ENCODE measurements at regions not wholly inside any gene's neighbourhood (a gene's known extent, or its start where the extent isn't known, plus 50 kb on each side); places are given as distances from the start of the nearest gene placed in this dataset.

DNA sequence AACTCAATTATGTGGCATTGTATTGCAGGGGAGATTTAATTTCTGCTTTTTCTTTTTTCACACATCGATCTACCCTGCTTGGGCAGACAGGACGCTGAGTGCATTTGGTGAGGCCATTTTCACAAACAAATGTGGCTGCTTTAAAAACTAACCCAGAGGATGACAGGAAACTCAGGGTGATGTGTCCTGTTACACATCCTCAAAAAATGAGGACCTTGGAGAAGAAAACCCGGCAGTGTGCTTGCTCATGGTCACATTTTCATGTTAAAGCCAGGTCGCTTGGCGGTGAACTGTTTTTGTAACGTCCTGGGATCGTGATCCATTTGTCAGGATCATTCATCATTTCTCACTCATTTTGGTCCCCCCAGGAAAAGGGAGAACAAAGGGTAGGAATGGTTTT, 478.3 kb upstream of the ADAMTS16 start:
- peak; percentile 13 for DNase-seq

GRCh38 chr5:4662756-4663155, 477.4 kb upstream of the ADAMTS16 start:
- peak; percentile 60 for DNase-seq

GRCh38 chr5:4665911-4666310, 474.2 kb upstream of the ADAMTS16 start:
- peak; percentile 78 for DNase-seq

DNA sequence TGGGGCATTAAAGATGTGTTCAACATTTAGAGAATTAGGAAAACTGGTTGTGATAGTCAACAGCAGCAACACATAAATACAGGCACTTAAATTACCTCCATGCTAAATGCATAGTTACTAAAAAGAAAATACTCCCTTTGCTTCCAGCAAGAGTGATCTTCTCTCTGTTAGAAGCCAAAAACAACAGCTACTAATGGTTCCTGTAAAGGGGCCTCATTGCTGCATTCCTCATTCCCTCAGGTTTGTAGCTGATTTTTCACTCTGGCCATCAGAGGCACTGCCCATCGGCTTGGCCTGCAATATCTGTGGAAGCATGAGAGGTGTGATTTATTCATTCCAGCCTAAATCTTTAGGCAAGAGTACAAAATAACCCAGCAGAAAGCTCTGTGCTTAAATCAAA, 466.0 kb upstream of the ADAMTS16 start:
- DNase-seq: peak; percentile 19

- no peak for DNase-seq
These were observed 463.2 kb upstream of the ADAMTS16 start for GRCh38 chr5:4676934-4677333.

DNA sequence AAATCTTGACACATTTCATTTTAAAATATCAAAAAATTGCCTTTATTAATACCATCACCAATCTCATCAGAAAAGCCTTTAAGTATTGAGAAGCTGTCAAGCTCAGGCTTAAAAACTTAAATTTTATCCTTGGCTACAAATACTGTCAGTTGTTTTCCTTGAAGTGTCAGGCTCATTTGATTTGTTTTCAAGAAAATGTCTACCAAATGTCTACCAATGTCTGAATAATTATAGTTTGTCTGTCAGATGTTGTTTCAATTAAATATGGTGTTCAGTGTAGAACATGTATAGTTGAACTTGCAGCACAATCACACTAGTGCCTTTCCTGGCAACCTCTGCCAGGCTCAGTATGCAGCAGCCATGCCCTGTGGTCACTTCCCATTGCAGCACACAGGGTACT, 455.2 kb upstream of the ADAMTS16 start:
- no peak for DNase-seq

- DNase-seq: no peak
These were observed 441.5 kb upstream of the ADAMTS16 start for GRCh38 chr5:4698596-4698995.

GRCh38 chr5:4699592-4699991, 440.5 kb upstream of the ADAMTS16 start:
- DNase-seq: no peak

- peak; percentile 95 for DNase-seq
These were observed 440.1 kb upstream of the ADAMTS16 start for GRCh38 chr5:4700069-4700468.

GRCh38 chr5:4700871-4701270, 439.3 kb upstream of the ADAMTS16 start:
- no peak for DNase-seq

- no peak for DNase-seq
These were observed 436.1 kb upstream of the ADAMTS16 start for GRCh38 chr5:4703931-4704458.

DNA sequence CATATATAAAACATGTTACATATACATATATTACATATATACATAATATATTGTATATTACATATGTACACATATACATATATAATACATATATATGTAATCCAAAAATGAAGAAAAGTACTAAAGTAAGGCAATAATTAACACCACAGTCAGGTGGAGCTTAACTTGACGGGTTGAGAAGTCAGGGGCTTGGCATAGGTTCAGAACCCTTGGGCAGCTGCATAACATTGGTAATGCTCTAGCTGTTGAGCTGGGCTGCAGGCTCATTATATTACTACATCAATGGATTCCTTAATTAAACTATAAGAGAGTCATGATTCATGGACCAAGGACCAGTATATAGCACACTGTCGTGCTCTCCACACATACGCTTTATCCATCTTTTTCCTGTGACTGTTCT, 435.2 kb upstream of the ADAMTS16 start:
- DNase-seq: no peak

GRCh38 chr5:4716781-4717180, 423.3 kb upstream of the ADAMTS16 start:
- no peak for DNase-seq

GRCh38 chr5:4717446-4717845, 422.7 kb upstream of the ADAMTS16 start:
- DNase-seq: no peak

DNA sequence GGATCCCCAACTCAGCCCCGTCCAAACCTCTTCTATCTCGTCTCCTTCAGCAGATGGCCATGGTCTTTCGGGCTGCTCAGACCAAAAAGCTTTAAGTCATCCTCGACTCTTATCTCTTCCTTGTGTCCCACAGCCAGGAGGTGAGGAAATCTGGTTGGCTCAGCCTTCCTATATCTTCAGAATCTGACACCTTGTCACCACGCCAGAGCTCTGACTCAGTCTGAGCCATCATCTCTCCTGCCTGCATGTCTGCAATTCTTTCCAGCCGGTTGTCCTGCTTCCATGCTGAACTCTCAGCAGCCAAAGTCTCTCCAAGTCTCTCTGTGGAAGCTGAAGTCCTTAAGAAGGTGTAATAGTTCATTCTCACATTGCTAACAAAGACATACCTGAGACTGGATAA, 419.3 kb upstream of the ADAMTS16 start:
- no peak for DNase-seq

GRCh38 chr5:4722886-4723285, 417.2 kb upstream of the ADAMTS16 start:
- DNase-seq: no peak

- no peak for DNase-seq
These were observed 414.5 kb upstream of the ADAMTS16 start for GRCh38 chr5:4725594-4725993.

- DNase-seq: peak; percentile 18
These were observed 409.9 kb upstream of the ADAMTS16 start for GRCh38 chr5:4730279-4730678.

DNA sequence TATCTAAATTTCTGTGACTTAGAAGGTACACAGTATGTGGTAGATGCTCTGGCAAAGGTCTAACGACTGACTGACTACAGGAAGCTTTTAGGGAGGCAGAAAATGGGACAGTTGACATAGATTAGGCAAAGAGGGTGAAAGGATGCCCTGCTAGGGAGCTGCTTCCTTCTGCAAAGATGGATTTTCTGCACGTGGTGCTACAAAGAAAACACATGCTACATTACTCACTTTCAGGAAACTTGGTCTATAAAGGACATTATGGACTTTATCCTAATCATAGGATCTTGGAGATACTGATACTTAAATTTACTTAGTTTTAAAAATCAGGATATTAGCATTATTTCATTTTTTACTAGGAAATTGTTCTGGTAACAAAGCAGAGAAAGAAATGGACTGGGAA, 405.8 kb upstream of the ADAMTS16 start:
- no peak for DNase-seq

DNA sequence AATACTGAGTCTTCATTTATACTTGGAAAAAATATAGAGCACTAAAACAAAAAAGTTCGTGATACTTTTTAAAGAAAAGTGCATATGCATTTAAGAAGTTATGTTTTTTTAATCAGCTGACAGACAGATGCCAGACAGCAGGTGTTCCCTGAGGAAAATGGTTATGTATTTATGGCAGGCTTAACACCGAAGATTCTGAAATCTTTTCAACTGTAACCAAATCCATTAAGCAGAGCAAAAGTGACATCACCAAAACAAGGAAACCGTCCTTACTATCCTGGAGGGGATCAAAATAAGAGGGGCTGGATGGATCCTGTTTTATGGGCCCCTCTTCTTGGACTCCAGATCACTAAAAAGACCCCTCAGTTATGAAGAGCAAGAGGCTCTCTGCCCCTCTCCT, 404.9 kb upstream of the ADAMTS16 start:
- DNase-seq: peak; percentile 20

GRCh38 chr5:4737868-4738267, 402.3 kb upstream of the ADAMTS16 start:
- DNase-seq: no peak

DNA sequence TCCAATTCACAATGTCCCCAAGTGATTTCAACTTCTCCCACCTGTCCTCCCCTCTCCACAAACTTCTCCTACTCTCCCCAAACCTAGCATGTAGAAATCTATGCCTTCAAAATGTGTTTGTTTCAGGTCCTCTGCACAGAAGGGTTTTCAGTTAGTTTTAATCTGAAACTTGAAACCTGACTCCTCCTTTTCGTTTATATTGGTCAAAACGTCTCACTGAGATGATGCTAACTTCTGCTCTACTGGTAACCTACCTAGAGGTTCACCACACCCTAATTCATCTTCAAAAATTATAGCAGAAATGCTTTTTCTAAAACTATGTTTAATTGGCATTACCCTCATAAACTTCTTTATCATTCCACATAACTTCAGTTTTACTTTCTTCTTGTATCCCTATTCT, 401.8 kb upstream of the ADAMTS16 start:
- DNase-seq: no peak

- peak; percentile 29 for DNase-seq
These were observed 400.0 kb upstream of the ADAMTS16 start for GRCh38 chr5:4740156-4740555.

DNA sequence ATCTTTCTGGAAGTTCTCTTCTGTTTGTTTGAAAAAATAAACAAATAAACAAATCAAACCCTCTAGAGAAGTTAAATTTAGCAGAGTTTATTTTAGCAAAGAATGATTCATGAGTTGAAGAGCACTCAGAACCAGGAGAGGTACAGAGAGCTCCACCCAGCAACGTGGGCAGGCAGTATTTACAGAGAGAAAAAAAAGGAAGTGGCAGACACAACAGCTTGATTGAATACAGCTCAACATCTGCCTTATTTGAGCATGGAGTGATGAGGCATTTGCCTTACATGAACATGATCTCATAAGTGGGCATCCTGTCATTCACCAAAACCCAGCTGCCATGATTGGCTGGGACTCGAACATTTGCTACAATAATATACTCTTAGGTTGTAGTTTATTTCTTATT, 381.6 kb upstream of the ADAMTS16 start:
- no peak for DNase-seq

GRCh38 chr5:4758996-4759395, 381.1 kb upstream of the ADAMTS16 start:
- no peak for DNase-seq

- DNase-seq: no peak
These were observed 377.8 kb upstream of the ADAMTS16 start for GRCh38 chr5:4762316-4762715.

Data from eye (tissue), 1 donor.